C4-2B (cell line): ENCODE measurements at regions not wholly inside any gene's neighbourhood (a gene's known extent, or its start where the extent isn't known, plus 50 kb on each side); places are given as distances from the start of the nearest gene placed in this dataset.

ENCODE experiments used
- H3K27ac ChIP-seq: fragments of 450-650 bp; 2 replicates; pipeline ENCODE4 v1.5.1; 2017
- CTCF ChIP-seq: fragments of 450-650 bp; conservative IDR thresholded peaks from 2 replicates; pipeline ENCODE4 v1.5.1; 2017; ENCODE audit warnings: mild to moderate bottlenecking
- ZFX ChIP-seq: fragments of 450-650 bp; IDR thresholded peaks from 2 replicates; pipeline ENCODE4 v1.6.1; 2017

GRCh38 chr13:68988176-68988575 is 1119.5 kb upstream of the ATXN8OS start:
- no peak overlapping the region for H3K27ac ChIP-seq
- TF ChIP-seq ZFX (no peak), CTCF (no peak)

GRCh38 chr13:68987585-68987984 is 1120.0 kb upstream of the ATXN8OS start:
- no peak for TF ChIP-seq CTCF
- TF ChIP-seq ZFX, result no peak

GRCh38 chr13:68984688-68985319 is 1122.8 kb upstream of the ATXN8OS start:
- no peak for TF ChIP-seq ZFX
- TF ChIP-seq CTCF, result no peak
- no peak overlapping the region for H3K27ac ChIP-seq

More at GRCh38 chr13:68987585-68987984, 1120.0 kb upstream of the ATXN8OS start:
- no peak overlapping the region for H3K27ac ChIP-seq

GRCh38 chr13:68982961-68983619 is 1124.5 kb upstream of the ATXN8OS start:
- TF ChIP-seq CTCF, result no peak
- TF ChIP-seq ZFX, result no peak
- no peak overlapping the region for H3K27ac ChIP-seq

- no peak for TF ChIP-seq ZFX
- no peak for TF ChIP-seq CTCF
- H3K27ac ChIP-seq, result no peak overlapping the region
Observed at GRCh38 chr13:68976287-68976686, 1131.3 kb upstream of the ATXN8OS start.

- no peak overlapping the region for H3K27ac ChIP-seq
- TF ChIP-seq CTCF (no peak), ZFX (no peak)
Observed at GRCh38 chr13:68970532-68970931, 1137.1 kb upstream of the ATXN8OS start.

- TF ChIP-seq ZFX (no peak), CTCF (no peak)
- no peak overlapping the region for H3K27ac ChIP-seq
Observed at GRCh38 chr13:68948586-68948985, 1159.0 kb upstream of the ATXN8OS start.
